Pons (tissue), 1 donor: ENCODE measurements at regions not wholly inside any gene's neighbourhood (a gene's known extent, or its start where the extent isn't known, plus 50 kb on each side); places are given as distances from the start of the nearest gene placed in this dataset.

Experiments used
- DNase-seq: peaks from one replicate; pipeline ENCODE4 v3.0.0-alpha.2; 2016; ENCODE audit warnings: low spot score

DNA sequence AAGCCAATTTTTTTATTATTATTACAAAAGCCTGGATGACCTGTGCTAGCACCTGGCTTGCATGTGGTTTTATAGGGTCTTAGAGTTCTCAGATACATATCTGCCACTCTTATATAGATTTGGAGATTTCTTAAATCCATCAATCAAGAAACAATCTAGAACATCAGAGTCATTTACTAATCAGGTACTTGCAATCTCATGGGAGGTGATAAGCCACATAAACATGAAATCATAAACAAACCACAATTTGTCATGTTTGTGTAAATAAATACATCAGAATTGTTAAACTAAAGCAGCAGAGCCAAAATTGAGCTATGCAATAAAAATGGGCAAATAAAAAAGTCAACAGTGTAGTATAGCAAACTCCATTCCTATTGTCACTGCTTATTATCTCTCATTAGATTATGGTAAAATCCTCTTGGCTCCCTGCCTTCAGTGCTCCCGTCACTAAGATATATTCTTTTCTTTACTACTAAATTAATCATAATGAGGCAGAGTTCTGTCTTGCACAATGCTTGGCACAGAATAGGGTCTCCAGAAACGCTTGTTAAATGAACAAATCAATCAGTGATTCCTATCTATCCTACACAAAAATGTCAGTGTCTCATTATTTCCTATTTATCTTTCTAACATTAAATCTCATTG lies 108.7 kb upstream of the TTC29 start:
- DNase-seq, result no peak

DNA sequence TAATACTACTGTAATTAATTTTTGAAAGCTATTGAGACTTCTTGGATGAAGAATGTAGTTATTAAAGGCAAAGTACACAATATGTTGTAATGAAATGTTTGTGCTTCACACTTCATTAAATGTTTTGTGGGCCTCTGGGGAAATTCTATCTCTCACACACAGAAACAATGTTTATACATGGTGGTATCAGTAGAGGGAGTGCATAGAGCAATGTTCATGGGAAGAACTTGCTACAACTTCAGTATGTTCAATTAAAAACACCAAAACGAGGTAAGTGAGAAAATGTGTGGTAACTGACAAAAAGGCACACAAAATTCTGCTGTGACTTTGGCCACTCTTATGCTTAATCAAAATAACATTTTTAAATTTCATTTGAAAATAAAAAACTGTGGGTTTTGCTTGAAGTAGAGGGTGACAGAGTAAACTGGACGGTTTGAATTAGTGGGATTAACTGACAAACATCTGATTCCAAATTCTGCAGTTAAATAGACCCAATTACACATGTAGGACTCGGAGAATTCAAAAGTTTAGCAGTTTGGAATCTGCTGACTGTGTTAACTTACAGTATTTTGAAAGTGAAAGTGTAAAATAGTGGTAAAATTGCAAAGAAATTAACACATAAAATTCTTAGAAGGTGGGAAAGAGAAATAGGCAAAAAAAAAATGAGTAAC lies 111.4 kb upstream of the TTC29 start:
- no peak for DNase-seq

GRCh38 chr4:147057611-147058190 lies 112.0 kb upstream of the TTC29 start:
- no peak for DNase-seq

GRCh38 chr4:147059064-147059731 lies 113.5 kb upstream of the TTC29 start:
- DNase-seq, result no peak

- peak; percentile 39 for DNase-seq
Observed at GRCh38 chr4:147060151-147060931, 114.7 kb upstream of the TTC29 start.

- no peak for DNase-seq
Observed at GRCh38 chr4:147064856-147065255, 119.2 kb upstream of the TTC29 start.

GRCh38 chr4:147068564-147068963 lies 122.9 kb upstream of the TTC29 start:
- DNase-seq, result no peak

- DNase-seq, result no peak
Observed at GRCh38 chr4:147071209-147071740, 125.6 kb upstream of the TTC29 start.

GRCh38 chr4:147076179-147076578 lies 130.5 kb upstream of the TTC29 start:
- no peak for DNase-seq

DNA sequence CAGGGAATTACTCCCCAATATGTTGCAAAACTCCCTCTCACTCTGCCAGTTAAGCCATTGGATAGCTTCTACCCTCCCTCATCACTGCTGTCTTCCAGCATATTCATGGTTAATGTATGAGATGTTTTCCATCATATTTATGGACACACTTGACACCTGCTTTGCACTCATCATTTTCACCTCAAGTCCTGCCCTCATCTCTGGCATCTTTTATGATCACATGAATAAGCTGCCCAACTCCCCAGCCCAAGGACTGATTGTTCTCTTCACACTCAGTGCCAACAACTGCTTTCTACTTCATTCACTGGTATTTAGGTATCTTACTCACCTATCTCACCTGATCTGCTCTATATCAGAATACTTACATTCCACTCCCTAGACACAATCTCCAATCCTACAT lies 131.1 kb upstream of the TTC29 start:
- DNase-seq, result no peak

DNA sequence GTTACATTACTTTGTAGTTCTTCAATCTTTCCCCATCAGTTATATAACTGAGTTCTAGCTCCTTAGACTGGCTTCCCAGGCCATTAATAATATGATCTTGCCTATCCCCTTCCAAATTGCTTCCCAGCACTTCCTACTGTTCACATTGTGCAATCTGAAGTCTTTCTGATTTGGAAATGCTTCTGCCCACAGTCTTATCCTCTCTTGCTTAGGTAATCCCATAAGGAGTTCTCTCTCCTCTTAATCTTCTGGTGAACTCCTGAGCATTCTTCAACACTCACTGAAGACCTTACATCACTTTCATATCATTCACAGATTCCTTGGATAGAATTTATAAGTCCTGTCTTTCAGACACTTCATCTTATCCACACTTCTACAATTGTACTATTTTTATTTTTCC lies 132.7 kb upstream of the TTC29 start:
- DNase-seq, result no peak

DNA sequence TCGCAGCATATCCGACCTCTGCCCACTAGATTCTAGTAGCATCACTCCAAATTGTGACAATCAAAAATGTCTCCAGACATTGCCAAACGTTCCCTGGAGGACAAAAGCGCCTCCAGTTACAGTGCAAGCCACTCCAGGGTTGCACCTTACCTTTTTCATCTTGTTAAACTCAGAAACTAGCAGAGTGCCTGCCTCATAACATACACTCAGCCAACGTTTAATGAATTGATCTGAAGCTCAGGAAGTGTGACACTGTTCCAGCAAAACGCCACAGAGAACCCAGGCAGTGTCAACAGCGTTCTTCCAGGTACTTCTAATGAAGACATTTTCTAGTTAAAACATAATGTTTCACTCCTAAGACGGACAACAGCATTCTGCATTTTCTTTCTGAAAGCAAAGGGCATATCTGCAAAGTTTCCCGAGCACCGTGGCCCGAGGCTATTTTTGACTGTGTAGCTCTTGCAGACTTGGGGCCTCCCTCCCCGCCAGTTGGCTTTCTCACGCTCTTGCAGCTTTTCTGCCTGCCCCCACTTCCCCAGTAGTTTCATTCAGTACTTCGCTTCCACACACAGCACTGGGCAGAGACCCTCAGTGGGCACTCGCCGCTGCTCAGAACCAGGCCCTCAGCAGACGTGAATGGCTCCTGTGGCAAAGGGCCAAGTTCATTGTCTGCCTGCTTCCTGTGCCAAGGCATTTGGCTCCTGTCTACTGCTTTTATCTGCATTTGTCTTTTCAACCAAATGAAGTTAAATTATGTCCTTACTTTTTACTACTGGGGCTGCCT lies 133.4 kb upstream of the TTC29 start:
- no peak for DNase-seq

GRCh38 chr4:147084861-147085260 lies 139.2 kb upstream of the TTC29 start:
- DNase-seq, result no peak

DNA sequence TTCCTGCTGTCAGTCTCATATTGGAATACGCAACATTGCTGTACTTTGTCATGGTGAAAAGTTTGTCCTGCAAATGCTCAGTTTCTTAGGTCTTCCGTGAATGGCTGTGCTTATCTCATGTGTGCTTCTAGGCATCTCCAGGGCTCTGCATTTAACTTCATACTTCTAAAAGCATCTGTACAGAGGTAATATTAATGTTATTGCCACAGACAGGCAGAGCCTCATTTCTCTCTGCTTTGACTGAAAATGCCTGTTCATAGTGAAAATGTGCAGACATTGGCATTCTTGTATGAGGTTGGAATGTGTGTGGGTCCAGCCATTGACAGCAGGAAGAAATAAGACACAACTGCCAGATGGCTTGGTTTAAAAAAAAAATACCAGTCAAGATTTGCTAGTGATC lies 140.1 kb upstream of the TTC29 start:
- DNase-seq, result no peak

DNA sequence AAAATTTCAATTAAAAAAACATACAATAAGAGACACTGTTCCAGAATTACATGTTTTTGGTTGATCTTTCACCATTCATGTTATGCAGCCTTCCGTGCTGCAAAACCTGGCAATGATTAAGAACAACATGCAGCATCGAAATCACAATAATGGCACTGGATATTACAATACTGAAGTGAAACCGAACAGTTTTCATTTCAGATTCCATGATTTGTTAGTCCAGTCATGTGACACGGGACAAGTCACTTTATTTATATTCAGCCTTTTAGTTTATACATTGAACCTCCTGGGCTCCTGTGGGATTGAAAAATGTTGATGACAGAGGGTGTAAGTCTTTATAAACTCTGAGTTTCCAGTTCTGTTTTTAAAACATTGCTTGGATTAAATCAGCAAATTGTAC lies 142.5 kb upstream of the TTC29 start:
- no peak for DNase-seq

GRCh38 chr4:147090486-147090885 lies 144.8 kb upstream of the TTC29 start:
- DNase-seq, result no peak

GRCh38 chr4:147093206-147093605 lies 147.5 kb upstream of the TTC29 start:
- no peak for DNase-seq

DNA sequence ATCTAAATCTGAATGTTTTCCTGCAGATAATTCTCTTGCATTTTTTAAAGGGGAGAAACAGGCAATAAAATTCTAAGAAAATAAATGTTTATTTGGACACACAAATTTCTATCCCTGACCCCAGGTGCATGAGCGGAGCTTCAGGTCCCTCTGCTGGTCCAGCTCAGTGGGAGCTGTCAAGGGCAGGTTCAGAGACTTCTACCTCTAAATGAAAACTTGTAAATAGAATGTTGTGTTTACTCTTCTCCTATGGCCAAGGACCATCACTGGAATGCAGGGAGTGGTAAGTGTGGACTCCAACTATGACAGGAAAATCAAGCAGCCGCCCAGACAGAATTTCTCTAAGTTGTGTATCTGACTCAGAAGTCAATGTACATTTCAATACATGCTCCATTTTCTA lies 148.6 kb upstream of the TTC29 start:
- DNase-seq, result no peak

- DNase-seq, result peak; percentile 82
Observed at GRCh38 chr4:147096667-147097604, 151.3 kb upstream of the TTC29 start.

DNA sequence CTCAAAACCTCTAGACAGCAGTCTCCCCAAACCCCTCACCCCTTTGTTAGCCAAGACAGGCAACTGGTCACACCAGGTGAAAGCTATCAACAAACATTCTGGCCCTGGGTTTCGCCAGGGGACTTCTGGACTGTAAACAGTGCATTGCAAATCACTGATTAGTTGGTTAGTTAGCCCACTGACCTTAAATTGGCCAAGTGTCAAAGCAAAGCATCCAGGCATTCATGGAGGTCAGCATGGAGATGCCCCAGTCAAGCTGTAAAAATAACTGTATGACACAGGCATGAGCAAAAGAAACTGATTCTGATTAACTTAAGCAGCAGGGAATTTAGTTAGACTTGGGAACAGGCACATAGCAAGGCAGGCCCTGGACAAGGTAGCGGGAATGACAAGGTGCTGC lies 156.0 kb upstream of the TTC29 start:
- DNase-seq, result no peak
